NAMALWA (cell line): ENCODE measurements at regions not wholly inside any gene's neighbourhood (a gene's known extent, or its start where the extent isn't known, plus 50 kb on each side); places are given as distances from the start of the nearest gene placed in this dataset.

Experiments
- DNase-seq: peaks from one replicate; pipeline ENCODE4 v3.0.0-alpha.2; 2015; ENCODE audit warnings: low spot score

DNA sequence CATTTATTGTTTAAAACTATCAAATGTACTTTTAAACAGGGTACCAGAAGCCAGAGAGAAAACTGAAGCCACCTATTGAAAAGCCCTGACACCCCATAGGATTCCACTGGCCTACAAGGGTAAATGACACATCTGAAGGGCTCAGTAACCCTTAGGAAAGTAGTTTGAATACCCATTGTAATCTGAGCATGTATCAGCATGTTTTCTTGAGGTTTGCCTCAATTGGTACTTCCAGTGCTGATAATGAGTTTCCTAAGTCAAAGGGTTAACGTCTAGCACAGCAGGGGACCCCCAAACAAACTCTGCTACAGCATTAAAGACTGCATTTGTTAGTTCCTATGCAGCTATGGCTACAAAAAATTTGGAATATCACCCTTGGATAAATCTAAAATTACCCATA is 657.1 kb downstream of the NR2F1-AS1 start:
- DNase-seq: no peak

DNA sequence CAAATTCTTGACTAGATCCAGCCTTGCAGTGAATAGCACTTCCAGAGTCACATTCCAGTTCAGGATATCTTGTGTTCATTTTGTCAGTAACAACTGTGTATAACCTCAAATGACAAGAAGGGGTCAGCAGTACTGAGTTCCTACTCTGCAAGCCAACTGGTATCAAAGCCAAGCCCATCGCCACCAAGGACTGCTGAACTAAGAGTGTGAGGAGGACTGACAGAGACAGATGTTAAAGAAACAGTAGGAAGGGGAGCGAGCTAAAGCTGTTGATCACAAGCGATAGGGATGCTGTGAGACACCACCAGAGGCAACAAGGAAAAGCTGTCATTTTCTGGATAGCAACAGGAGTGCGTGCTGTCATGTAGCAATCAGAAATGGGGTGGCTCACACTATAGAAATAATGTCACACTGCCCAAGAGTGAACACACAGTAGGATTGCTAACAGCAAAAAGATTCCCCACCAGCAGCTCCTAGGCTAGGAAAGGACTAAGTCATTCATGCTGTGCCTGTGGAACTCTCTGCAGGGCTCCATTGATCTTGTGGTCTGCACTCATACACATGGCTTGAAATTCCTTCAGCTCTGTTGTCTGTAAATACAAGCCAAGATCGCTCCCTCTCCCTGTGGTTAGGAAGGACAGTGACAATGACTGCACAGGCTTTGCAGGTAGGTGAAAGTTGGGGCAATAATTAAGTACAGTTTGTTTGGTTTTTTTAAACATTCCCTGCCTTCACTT is 658.6 kb downstream of the NR2F1-AS1 start:
- no peak for DNase-seq

DNA sequence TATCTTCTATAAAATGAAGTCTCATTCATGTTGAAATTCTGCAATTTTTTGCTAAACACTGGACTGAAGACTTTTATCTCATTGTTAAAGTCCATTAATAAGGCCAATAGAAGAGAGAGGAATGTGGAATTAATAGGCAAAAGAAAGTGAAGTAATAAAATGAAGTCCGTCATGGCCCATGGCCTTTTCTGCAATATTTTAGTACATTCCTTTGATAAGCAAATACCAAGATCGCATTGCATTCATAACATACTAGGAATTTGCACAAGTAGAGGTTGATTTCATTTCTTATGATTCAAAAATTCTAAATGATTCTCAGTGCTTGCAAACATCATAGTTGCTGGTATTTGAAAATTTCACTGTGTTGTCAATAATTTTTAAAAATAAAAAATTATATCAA is 664.0 kb downstream of the NR2F1-AS1 start:
- no peak for DNase-seq

DNA sequence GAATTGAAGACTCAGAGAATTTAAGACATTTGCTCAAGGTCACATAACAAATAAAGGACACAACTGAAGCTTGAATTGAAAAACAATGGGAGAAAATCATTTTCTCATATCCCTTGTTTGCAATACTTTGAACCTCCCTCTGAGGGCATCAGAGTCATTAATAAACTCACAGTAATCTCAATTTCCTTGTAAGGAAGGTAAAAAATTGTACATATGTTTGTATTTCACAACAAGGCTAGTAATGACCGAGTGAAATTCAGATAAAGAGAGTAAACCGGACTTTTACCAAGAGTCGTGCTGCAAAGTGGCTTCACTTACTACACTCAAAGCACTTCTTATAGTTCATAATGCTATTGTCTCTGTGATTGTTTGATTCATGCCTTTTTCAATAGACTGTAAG is 665.0 kb downstream of the NR2F1-AS1 start:
- no peak for DNase-seq

- DNase-seq: no peak
These were observed 668.7 kb downstream of the NR2F1-AS1 start for GRCh38 chr5:92912283-92912682.

DNA sequence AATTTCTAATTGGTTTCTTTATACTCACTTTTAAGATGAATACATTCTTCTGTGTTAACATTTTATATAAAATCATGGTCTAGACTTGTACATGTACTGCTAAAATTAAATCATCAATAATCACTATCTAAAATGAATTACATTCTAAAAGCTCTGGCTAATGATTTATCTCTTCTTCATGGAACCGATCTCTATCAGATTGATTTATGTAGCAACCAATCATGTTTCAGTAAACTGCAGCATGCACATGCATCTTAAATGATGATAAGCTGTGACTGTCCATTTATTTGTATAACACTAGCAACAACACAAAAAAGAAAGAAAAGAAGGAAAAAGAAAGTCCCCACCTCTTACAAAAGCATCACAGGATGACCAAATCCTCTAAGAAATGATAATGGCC is 669.2 kb downstream of the NR2F1-AS1 start:
- DNase-seq: no peak

GRCh38 chr5:92911293-92911692 is 669.7 kb downstream of the NR2F1-AS1 start:
- DNase-seq: no peak

DNA sequence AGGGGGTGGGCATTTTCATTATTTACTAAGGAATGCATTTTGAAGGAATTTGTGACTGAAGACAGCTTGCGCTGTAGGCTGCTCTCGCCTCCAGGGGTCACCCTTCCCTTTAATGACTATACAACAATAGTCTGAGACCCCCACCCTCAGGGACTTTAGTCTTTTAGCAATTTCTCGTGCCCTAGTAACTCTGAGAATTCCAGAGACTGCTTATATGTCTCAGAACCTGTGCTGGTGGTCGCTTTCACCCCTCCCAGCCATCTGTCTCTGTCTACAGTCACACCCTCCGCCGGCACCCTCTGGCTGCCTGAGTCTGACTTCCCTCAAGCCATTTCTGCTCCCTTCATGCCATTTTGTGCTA is 671.4 kb downstream of the NR2F1-AS1 start:
- DNase-seq: peak; percentile 36

GRCh38 chr5:92908952-92909601 is 671.9 kb downstream of the NR2F1-AS1 start:
- no peak for DNase-seq

- DNase-seq: no peak
These were observed 672.9 kb downstream of the NR2F1-AS1 start for GRCh38 chr5:92907938-92908606.

DNA sequence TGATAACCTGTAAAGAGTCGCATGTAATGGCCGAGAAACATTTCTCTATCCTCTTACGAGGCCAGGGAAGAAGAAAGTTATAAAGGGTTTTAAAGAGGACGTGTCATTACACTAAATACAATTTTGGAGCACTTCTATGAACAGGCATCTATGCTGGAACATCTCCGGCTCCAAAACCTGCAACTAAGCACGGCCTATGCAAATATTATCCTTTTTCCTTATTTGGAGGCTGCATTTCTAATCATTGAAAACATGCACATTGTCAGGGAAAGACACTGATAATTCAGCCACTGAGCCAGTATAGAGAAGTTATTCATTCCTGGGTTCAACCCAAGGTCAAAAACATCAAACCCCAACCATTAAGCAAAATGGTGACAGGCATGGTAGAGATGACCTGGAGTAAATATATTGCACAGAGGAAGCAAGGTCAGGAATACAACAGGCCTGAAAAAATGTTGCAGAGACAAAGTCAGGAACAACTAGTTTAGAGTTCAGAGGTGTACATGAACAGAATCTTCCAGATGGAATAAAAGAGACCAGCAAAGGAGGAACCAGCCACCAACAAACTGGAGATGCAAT is 674.1 kb downstream of the NR2F1-AS1 start:
- no peak for DNase-seq

- no peak for DNase-seq
These were observed 677.0 kb downstream of the NR2F1-AS1 start for GRCh38 chr5:92904021-92904420.

DNA sequence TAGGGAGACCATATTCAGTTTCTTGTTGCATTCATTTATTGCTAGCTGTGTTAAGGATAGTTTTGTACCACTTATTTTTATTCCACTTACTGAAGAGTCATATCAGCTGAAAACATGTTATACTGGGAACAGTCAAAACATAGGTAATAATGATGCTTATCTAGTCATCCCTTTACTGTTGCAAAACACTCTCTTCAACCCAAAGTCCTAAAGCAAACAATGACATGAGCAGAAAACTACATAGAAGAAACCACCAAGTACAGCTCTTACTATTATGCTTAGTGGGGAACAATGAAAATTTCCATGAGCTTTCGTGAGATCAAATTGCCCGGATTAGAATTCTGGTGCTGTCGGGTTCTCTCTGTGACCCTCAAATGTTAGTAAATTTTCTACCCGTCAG is 681.4 kb downstream of the NR2F1-AS1 start:
- no peak for DNase-seq

DNA sequence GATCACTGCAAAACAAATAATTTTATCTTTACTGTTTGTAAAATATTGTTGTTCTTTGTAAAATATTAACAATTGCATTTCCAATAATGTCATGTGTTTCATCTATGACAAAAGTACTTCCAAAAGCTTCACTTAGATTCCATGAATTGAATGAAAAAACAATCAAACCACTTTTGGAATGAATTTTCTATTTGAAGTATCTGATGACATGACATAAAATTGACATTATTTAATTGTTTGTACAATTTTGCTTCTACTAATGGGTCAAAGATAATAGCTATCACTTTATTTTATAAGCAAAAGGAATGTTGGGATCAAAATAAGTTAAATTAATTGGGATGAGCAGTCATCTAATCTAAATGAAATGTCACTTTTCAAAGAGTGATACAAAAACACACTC is 684.3 kb downstream of the NR2F1-AS1 start:
- DNase-seq: no peak

DNA sequence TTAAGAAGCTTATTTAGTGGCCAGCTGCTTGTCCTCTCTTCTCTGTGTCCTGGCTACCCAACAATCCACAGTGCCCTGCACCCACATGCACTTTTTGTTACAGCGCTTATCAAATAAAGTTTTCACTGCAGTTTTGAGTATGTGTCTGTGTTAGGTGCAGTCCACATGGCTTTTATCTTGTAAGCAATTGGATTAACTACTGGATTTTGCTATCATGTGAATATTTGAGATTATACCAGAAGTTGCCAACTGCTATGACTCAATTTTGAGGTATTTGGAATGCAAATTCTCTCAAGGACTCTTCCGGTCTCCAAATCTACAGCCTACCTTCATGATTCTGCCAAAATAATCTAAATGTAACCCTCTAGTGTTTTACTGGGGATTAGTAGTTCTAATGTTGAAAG is 690.2 kb downstream of the NR2F1-AS1 start:
- DNase-seq: no peak

- no peak for DNase-seq
These were observed 691.9 kb downstream of the NR2F1-AS1 start for GRCh38 chr5:92889140-92889539.

- DNase-seq: no peak
These were observed 693.8 kb downstream of the NR2F1-AS1 start for GRCh38 chr5:92887254-92887653.

DNA sequence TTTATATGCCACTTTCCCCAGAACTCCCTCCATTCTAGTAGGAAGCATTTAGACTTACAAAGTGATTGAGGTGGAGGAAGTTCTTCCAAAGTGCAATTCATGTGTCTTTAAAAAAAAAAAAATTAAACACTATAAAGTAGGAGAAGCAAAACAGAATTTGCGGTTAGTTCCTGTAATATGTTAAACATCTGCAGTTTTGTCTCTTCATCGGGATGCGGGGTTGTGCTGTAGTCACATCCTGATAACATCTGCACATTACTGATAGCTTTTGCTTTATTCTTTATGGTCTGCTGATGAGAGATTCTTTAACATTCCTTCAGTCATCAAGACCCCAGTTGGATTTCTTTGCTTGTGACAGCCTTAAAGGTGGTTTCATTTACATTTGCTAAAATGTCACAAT is 694.3 kb downstream of the NR2F1-AS1 start:
- no peak for DNase-seq

GRCh38 chr5:92885950-92886349 is 695.1 kb downstream of the NR2F1-AS1 start:
- no peak for DNase-seq

DNA sequence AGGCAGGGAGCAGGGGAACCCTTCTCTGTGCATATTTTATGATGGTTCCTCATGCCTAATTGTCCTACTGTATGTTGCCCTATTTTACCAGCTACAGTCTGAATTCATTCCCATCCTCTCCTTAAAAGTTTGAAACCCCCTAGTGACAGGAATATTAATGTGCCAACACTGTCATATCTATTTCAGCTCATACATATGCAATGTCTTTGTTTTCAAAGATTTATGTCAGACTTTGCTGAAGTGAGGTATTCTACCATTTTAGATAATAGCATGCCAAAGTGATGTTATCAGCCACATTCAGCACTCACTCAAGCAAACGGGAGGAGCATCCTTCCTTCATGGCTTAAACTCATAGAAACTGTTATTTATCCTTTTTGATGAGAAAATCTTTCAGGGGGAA is 696.5 kb downstream of the NR2F1-AS1 start:
- DNase-seq: no peak

DNA sequence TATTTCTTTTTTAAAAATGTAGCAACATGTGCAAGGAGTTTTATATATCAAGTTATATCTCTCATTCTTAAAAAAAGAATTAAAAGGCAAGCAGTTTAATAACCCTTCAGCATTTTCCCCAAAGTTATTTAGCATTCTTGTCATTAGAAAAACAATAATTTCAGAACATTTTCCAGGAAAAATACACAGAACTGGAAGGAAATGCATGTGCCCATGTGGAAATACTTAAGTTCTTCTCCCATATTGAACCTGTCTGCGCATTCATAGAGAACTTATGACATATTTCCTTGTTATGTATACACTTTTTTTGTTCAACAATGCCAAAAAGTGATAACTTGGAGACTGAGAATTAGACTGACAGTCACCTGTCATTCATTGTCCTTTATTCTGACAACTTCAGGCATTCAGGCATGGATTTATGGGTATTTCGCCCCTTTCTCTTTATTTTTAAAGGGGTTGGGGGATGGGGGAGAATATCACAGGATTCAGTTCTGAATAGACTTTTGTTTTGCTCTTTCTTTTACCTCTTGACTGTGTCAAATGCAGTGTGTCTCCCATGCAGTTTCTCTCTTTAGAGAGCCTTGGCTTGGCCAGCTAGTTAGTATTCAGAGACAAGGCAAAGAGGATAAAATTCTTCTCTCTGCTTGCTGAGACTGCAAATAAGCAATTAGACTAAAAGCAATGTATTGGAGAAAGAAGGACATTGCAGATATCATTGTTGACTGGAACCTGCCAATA is 701.0 kb downstream of the NR2F1-AS1 start:
- DNase-seq: no peak

DNA sequence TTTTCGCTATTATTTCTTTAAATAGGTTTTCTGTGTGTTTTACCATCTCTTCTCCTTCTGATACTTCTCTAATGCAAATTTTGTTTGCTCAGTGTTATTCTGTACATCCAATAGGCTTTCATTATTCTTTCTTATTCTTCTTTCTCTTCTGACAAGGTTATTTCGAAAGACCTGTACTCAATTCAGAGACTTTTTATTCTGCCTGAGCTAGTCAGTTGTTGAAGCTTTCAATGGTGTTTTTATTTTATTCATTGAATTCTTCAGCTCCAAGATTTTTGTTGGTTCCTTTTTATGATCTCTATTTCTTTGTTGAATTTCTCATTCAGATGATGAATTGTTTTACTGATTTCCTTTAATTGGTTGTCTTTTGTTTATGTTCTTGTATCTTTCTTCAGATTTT is 706.2 kb downstream of the NR2F1-AS1 start:
- DNase-seq: no peak
